GM12892 (cell line): ENCODE measurements at regions not wholly inside any gene's neighbourhood (a gene's known extent, or its start where the extent isn't known, plus 50 kb on each side); places are given as distances from the start of the nearest gene placed in this dataset.

ENCODE experiments used
- POLR2A ChIP-seq: IDR thresholded peaks from 2 replicates; pipeline ENCODE4 v1.6.1; 2011; ENCODE audit warnings: low read depth, low read length, control low read depth
- TAF1 ChIP-seq: IDR thresholded peaks from 2 replicates; pipeline ENCODE4 v1.6.1; 2011; ENCODE audit warnings: low read depth, mild to moderate bottlenecking, control low read depth, low read length, borderline replicate concordance

- TF ChIP-seq TAF1 (no peak), POLR2A (no peak)
These were observed 102.6 kb upstream of the LNX1 start for GRCh38 chr4:53693909-53694308.
